NCI-H510A treated with DMSO at 0.1 percent for 48 hours (cell line): ENCODE measurements at regions not wholly inside any gene's neighbourhood (a gene's known extent, or its start where the extent isn't known, plus 50 kb on each side); places are given as distances from the start of the nearest gene placed in this dataset.

Experiments used
- DNase-seq: peaks from one replicate; lab custom pipeline; 2025; lab: John Stamatoyannopoulos, UW

GRCh38 chr13:90675129-90675528 lies 672.4 kb upstream of the MIR17HG start:
- DNase-seq: peak; percentile 26

DNA sequence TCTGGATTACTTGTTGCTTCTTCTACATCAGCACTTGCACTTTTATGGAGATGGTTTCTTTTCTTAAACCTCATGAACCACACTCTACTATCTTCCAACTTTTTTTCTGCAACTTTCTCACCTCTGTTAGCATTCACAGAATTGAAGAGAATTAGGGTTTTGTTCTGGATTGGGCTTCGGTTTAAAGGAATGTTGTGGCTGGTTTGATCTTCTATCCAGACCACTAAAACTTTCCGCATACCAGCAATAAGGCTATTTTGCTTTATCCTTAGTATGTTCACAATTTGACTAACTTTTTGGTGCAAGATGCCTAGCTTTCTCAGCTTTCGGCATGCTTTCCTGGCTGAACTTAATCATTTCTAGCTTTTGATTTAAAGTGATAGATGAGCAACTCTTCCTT lies 666.7 kb upstream of the MIR17HG start:
- DNase-seq: no peak

GRCh38 chr13:90683711-90684131 lies 663.8 kb upstream of the MIR17HG start:
- no peak for DNase-seq

DNA sequence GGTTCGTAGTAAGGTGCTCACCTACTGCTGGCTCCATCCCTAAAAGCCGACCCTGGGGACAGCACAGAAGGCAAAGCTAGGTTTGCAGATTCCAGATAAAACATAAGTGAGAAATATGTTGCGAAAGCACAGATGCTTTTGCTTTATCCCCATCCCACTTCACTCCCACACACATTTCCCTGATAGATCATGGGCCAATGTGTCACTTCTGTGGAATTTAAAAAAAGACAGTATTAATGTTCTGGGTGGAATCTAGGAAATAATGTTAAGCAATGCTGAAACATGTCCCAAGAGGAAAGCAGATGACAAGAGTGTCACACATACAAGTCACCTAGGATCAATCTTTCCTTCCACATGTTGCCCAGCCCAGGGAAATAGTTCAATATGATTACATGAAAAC lies 661.0 kb upstream of the MIR17HG start:
- no peak for DNase-seq

GRCh38 chr13:90689111-90689510 lies 658.4 kb upstream of the MIR17HG start:
- DNase-seq: no peak

DNA sequence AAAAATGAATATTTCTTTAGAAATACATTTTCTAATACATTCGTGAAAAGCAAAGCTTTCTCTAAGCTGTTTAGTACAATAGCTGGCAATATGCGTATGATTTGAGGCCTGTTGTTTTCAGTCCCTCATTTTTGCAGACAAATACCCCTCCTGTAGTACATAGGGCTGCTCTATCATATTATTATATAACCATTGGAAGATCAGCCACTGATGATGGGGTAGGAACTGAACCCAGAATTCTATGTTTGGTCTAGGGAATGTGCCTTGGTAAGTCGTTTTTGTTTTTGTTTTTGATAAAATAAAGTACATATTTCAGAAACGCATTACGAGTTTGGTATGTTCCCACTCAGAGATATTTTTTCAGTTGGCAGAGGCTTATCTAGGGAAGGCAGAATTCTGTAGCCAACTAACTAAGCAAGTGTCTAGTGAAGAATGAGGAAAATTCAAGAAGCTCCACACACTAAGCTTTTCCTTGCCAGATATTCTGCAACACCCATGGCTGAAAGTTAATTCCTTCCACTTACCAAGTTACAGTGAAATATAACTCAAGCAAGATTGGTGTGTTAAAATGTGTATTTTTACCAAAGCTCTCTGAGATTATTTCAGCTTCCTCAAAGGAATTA lies 656.9 kb upstream of the MIR17HG start:
- DNase-seq: no peak

GRCh38 chr13:90696254-90696653 lies 651.2 kb upstream of the MIR17HG start:
- DNase-seq: no peak

DNA sequence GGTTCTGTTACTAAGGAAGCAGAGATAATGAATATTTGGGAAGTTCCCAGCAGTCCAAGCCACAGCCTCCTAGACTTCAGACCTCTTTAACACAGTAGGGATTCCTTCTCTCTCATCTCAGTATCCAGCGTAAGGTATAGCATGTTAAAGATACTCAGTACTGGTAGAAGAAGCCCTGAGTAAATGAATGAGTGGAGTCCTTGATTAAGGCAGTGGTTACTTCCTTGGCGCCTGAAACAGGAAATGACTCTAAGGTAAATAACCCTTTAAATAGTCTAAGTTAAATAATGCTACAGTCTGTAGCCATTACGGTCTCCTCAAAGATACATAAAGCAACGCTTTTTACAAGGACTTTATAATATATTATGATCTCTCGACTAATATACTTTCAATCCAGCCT lies 650.8 kb upstream of the MIR17HG start:
- no peak for DNase-seq

- DNase-seq: no peak
Measured at GRCh38 chr13:90700340-90700739, 647.1 kb upstream of the MIR17HG start.

- no peak for DNase-seq
Measured at GRCh38 chr13:90701264-90701663, 646.2 kb upstream of the MIR17HG start.

DNA sequence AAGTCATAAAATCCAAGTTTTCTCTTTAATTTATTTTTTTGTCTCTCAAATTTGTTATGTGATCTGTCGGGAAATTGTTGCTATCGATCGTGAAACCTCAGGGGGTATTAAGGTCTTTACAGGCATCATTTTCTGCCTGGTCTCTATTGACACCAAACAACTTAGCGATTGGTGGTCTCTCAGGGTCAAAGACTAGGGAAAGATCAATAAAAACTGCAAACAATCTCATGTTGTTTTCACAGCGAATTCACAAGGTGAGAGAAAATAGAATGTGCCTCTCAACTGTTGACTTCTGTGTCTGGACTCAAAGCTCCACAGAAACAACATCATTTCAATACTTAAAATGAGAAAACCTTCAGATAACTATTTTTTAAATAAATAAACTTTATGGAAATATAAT lies 645.4 kb upstream of the MIR17HG start:
- no peak for DNase-seq

DNA sequence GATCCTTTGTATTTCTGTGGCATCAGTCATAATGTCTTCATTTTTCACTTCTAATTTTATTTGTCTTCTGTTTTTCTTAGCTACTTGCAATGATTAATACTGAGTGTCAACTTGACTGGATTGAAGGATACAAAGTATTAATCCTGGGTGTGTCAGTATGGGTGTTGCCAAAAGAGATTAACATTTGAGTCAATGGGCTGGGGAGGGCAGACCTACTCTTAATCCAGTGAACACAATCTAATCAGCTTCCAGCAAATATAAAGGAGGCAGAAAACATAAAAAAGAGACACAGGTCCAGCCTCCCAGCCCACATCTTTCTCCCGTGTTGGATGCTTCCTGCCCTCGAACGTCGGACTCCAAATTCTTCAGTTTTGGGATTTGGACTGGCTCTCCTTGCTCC lies 640.9 kb upstream of the MIR17HG start:
- DNase-seq: no peak

GRCh38 chr13:90708128-90708527 lies 639.4 kb upstream of the MIR17HG start:
- no peak for DNase-seq

DNA sequence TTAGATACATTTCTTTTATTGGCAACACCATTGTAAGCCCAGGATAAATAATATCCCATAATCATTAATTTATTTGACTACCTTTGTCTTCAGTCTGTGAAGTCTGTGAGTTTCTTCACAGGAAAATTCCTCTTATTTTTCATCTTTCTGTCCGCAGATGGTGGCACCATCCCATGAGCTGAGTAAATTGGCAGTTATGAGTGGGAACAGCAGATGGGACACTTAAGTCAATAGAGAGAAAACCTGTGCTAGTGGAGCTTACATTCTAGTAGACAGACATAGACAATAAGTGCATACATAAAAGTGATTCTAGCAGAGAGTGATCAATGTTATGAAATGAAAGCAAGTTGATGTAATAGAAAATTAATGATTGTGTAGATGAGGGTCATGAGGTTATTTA lies 638.2 kb upstream of the MIR17HG start:
- no peak for DNase-seq

- no peak for DNase-seq
Measured at GRCh38 chr13:90710164-90710759, 637.2 kb upstream of the MIR17HG start.

GRCh38 chr13:90713441-90714133 lies 633.9 kb upstream of the MIR17HG start:
- DNase-seq: no peak

DNA sequence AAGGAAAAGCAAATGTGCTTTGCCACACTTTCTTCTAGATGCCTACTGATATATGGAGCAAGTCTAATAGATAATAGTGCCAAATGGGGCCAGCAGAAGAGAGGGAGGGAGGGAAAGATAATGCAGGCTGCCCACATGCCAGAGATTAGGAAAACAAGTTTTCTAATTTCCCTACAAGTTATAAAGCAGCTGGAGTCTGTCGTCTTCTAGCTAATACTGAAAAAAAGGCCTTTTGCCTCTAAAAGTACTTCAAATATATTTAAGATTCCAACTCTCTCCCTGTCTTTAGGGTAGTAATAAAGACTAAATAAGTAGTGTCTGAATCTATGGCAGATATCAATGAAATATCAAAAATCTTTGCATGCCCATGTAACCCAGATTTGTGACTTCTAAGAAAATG lies 632.0 kb upstream of the MIR17HG start:
- no peak for DNase-seq

DNA sequence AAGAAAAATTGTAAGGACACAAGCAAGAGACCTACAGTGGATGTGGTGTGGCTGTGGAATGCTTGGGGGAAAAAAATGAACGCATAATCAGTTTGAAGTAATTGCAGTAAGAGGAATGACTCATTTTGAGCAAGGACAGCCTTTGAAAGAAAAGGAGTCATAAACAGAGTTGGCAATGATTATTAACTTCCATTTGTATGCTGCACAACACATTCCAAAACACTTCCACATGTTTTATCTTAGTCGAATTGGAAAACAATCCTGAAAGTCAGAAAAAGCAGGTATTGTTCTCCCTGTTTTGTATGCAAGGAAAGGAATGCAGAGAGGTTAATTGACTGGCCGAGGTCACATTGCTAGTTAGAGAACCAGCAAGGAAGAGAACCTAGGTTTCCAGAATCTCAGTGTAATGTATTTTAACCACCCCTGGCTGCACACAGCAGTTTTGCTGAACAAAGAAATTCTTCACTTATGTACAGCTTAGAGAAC lies 630.0 kb upstream of the MIR17HG start:
- no peak for DNase-seq

GRCh38 chr13:90719461-90719860 lies 628.0 kb upstream of the MIR17HG start:
- DNase-seq: no peak

GRCh38 chr13:90721937-90722336 lies 625.5 kb upstream of the MIR17HG start:
- no peak for DNase-seq

DNA sequence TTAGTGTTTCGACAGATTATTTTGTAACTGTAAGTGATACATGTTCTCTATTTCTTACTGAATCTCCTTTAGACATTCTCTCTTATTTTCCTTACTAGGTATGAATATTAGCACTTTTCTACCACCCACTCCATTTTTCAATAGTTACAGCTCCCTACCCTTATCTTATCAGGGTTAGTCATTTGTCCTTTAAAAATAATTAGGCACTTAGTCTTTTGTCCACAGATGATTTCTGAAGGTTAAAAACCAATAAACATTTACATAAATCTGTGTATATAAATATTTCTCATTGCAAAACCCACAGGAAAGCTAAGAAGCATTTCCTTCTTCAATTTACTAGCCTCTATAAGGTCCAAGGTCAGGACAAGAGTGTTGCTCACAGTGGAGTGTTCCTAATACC lies 624.1 kb upstream of the MIR17HG start:
- no peak for DNase-seq

DNA sequence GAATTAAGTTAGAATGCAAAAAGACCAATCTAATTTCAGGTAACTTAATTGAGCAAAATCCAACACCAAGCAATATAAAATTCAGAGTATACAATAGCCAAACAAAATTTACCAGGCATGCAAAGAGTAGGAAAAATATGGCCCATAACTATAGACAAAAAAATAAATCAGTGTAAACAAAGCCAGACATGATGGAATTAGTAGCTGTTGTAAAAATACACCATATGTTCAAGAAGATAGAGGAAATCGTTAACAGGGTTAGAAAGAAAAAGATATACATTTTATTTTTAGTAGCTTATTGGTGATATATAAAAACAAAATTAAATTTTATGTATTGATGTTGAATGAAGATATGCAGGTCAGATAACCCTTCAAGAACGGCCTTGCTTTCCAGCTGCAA lies 621.1 kb upstream of the MIR17HG start:
- DNase-seq: no peak

DNA sequence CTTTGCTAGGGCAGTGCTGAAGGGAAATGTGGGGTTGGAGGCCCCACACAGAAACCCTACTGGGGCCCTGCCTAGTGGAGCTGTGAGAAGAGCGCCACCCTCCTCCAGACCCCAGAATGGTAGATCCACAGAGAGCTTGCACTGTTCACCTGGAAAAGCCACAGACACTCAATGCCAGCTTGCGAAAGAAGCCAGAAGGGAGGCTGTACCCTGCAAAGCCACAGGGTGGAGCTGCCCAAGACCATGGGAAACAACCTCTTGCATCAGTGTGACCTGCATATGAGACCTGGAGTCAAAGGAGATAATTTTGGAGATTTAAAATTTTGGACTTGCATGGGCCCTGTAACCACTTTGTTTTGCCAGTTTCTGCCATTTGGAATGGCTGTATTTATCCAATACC lies 615.4 kb upstream of the MIR17HG start:
- no peak for DNase-seq
